PFSK-1 (cell line): ENCODE measurements at regions not wholly inside any gene's neighbourhood (a gene's known extent, or its start where the extent isn't known, plus 50 kb on each side); places are given as distances from the start of the nearest gene placed in this dataset.

Experiments used
- FOXP2 ChIP-seq: optimal IDR thresholded peaks from 2 replicates; pipeline ENCODE3; 2011; ENCODE audit warnings: borderline replicate concordance, control low read depth, inconsistent platforms; ENCODE audit not compliant: insufficient read depth; ENCODE audit errors: extremely low read length, extremely low read depth
- POLR2AphosphoS5 ChIP-seq: IDR thresholded peaks from 2 replicates; pipeline ENCODE4 v1.6.1; 2012; ENCODE audit warnings: low read depth, mild to moderate bottlenecking, control low read depth, low read length, moderate library complexity
- SIN3A ChIP-seq: IDR thresholded peaks from 2 replicates; pipeline ENCODE4 v1.6.1; 2012; ENCODE audit warnings: mild to moderate bottlenecking, low read length, moderate library complexity, borderline replicate concordance; ENCODE audit not compliant: insufficient read depth
- TAF1 ChIP-seq: IDR thresholded peaks from 2 replicates; pipeline ENCODE4 v1.6.1; 2012; ENCODE audit warnings: low read length, control low read depth, borderline replicate concordance; ENCODE audit not compliant: insufficient read depth
- TF ChIP-seq, protein P1 (sequence below), 2 experiments: IDR thresholded peaks; 2 replicates each; pipeline versions ENCODE4 v1.6.1 to v1.8.0; 2011 to 2012; ENCODE audit warnings: low read depth in 2 of 2, low read length in 2 of 2, control low read depth in 1 of 2, inconsistent platforms in 1 of 2, mild to moderate bottlenecking in 1 of 2, moderate library complexity in 1 of 2; ENCODE audit not compliant: insufficient read depth in 1 of 2

DNA sequence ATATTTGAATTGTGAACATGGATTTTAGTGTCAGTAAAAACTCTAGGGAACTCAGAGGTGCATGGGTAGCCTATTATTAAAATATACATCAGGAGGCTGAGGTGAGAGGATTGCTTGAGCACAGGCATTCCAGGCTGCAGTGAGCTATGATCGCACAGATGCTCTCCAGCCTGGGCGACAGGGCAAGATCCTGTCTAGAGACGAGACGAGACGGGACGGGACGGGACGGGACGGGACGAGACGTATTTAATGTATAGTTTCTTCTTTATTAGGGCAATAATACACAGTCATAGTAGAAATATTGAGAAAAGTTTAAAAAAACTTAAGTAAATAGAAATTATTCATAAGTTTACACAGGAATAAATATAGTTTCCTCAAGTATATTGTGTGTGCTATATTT lies 89.3 kb downstream of the DIPK2A start:
- no peak for TF ChIP-seq TAF1
- no peak for TF ChIP-seq SIN3A
- no peak for TF ChIP-seq POLR2AphosphoS5
- TF ChIP-seq, protein P1, sequence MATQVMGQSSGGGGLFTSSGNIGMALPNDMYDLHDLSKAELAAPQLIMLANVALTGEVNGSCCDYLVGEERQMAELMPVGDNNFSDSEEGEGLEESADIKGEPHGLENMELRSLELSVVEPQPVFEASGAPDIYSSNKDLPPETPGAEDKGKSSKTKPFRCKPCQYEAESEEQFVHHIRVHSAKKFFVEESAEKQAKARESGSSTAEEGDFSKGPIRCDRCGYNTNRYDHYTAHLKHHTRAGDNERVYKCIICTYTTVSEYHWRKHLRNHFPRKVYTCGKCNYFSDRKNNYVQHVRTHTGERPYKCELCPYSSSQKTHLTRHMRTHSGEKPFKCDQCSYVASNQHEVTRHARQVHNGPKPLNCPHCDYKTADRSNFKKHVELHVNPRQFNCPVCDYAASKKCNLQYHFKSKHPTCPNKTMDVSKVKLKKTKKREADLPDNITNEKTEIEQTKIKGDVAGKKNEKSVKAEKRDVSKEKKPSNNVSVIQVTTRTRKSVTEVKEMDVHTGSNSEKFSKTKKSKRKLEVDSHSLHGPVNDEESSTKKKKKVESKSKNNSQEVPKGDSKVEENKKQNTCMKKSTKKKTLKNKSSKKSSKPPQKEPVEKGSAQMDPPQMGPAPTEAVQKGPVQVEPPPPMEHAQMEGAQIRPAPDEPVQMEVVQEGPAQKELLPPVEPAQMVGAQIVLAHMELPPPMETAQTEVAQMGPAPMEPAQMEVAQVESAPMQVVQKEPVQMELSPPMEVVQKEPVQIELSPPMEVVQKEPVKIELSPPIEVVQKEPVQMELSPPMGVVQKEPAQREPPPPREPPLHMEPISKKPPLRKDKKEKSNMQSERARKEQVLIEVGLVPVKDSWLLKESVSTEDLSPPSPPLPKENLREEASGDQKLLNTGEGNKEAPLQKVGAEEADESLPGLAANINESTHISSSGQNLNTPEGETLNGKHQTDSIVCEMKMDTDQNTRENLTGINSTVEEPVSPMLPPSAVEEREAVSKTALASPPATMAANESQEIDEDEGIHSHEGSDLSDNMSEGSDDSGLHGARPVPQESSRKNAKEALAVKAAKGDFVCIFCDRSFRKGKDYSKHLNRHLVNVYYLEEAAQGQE (IDR thresholded peaks at IDR 0.05; ENCODE audit: insufficient read depth in 1 of 2, low read depth in 2 of 2, low read length in 2 of 2) = no peak
- no peak for TF ChIP-seq FOXP2

DNA sequence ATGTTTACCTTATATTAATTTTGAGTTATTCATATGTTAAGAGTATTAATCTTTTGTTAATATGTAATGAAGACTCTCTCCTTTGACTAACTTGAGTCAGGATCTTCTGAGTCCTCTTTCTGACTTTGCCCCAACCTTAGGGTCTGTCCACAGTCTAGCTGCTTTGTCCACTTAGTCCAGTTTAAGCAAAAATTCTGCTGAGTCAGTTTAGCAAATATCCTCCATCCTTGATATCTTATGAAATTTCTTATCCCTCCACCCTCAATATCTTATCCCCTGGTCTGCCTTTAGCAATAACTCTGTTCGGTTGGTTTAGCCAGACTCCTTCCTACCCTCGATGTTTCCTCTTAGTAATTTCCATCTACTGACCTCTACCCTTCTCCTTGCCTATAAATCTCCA lies 91.7 kb downstream of the DIPK2A start:
- TF ChIP-seq TAF1 = no peak
- TF ChIP-seq SIN3A = no peak
- no peak for TF ChIP-seq FOXP2
- TF ChIP-seq, protein P1 (IDR thresholded peaks at IDR 0.05; ENCODE audit: insufficient read depth in 1 of 2, low read depth in 2 of 2, low read length in 2 of 2) = no peak
- TF ChIP-seq POLR2AphosphoS5 = no peak

DNA sequence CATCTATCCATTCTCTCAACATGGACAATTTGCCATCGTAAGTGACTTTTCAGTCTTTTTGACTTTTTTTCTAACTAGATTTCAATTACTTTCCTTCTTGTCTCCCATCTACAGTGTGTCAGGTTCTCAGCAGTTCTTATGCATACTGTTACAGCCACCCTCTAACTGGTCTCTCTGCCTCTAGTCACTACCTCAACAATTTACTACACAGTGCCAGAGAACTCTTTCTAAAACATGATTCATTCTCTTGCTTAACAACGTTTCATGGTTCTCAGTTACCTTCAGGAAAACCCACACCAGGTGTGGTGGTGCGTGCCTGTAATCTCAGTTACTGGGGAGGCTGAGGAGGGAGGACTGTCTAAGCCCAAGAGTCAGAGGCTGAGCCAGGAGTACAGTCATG lies 95.4 kb downstream of the DIPK2A start:
- TF ChIP-seq SIN3A = no peak
- TF ChIP-seq FOXP2 = no peak
- TF ChIP-seq TAF1 = no peak
- TF ChIP-seq POLR2AphosphoS5 = no peak
- TF ChIP-seq, protein P1 (IDR thresholded peaks at IDR 0.05; ENCODE audit: insufficient read depth in 1 of 2, low read depth in 2 of 2, low read length in 2 of 2) = no peak

DNA sequence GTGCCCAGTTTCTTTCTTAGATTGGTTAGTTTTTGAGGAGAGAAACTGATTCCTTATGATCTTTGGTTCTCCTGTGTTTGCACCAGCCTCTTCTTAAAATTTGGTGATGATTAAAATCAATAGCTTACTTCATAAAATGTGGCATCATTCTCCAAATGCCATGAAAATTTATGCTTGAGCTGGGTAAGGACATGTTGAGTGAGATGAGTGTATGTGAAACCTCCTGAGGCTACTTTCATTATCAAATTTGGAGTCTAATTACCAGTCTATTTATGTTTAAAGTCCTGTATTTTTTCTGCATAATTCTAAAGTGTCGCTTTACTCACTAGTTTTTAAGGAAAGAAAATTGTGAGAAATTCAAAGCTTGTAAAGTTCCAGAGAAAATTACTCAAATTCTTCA lies 102.1 kb downstream of the DIPK2A start:
- TF ChIP-seq, protein P1 (IDR thresholded peaks at IDR 0.05; ENCODE audit: insufficient read depth in 1 of 2, low read depth in 2 of 2, low read length in 2 of 2) = no peak
- TF ChIP-seq FOXP2 (no peak), POLR2AphosphoS5 (no peak), TAF1 (no peak), SIN3A (no peak)

DNA sequence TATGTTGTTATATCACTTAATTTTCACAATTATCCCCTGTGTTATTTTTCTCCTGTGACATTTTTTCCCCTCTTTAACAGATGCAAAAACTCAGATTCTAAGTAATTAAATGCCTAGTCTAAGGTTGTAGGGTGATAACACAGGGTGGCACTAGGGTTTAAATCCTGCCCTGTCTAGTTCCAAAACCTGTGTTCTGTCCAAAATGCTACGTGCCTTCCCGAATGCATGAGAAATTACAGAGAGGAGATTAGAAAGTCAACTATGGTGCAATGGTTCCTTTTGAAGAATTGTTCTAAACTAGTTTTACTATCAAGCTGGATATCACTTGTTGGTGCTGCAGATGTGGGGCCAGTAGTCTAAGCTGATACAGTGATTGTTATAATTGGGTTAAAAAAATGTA lies 108.0 kb downstream of the DIPK2A start:
- TF ChIP-seq, protein P1 (IDR thresholded peaks at IDR 0.05; ENCODE audit: insufficient read depth in 1 of 2, low read depth in 2 of 2, low read length in 2 of 2) = no peak
- no peak for TF ChIP-seq SIN3A
- TF ChIP-seq TAF1 = no peak
- TF ChIP-seq POLR2AphosphoS5 = no peak
- TF ChIP-seq FOXP2 = no peak
